ENCODE measurements at regions not wholly inside any gene's neighbourhood (a gene's known extent, or its start where the extent isn't known, plus 50 kb on each side); places are given as distances from the start of the nearest gene placed in this dataset.

GRCh38 chr5:8844847-8845246 lies 701.0 kb downstream of the SEMA5A start:
- no peaks in the 10 kb centered on the region for H3K27me3 ChIP-seq
- H3K4me1 ChIP-seq: no peaks in the 10 kb centered on the region
- no peak for TF ChIP-seq CTCF (IDR thresholded peaks at IDR 0.05; ENCODE audit: low read depth, low read length)
- H3K4me3 ChIP-seq (ENCODE audit: low read depth, low read length): no peak overlapping the region
- no peaks in the 10 kb centered on the region for H3K9me3 ChIP-seq
- DNase-seq: no peak
- H3K36me3 ChIP-seq: no peaks in the 10 kb centered on the region

- Histone ChIP-seq H3K9me3 (no peaks in the 10 kb centered on the region), H3K4me1 (no peaks in the 10 kb centered on the region), H3K36me3 (no peaks in the 10 kb centered on the region), H3K4me3 (ENCODE audit: low read depth, low read length) (no peak overlapping the region), H3K27me3 (no peaks in the 10 kb centered on the region)
- DNase-seq: no peak
- no peak for TF ChIP-seq CTCF (IDR thresholded peaks at IDR 0.05; ENCODE audit: low read depth, low read length)
Measured at GRCh38 chr5:8845296-8845695, 700.6 kb downstream of the SEMA5A start.

GRCh38 chr5:8848366-8848765 lies 697.5 kb downstream of the SEMA5A start:
- no peaks in the 10 kb centered on the region for H3K4me1 ChIP-seq
- DNase-seq: no peak
- H3K4me3 ChIP-seq (ENCODE audit: low read depth, low read length): no peak overlapping the region
- H3K27me3 ChIP-seq: no peaks in the 10 kb centered on the region
- TF ChIP-seq CTCF (IDR thresholded peaks at IDR 0.05; ENCODE audit: low read depth, low read length): no peak
- no peaks in the 10 kb centered on the region for H3K9me3 ChIP-seq
- H3K36me3 ChIP-seq: no peaks in the 10 kb centered on the region

- H3K36me3 ChIP-seq: no peaks in the 10 kb centered on the region
- no peaks in the 10 kb centered on the region for H3K9me3 ChIP-seq
- DNase-seq: no peak
- H3K4me1 ChIP-seq: no peaks in the 10 kb centered on the region
- TF ChIP-seq CTCF (IDR thresholded peaks at IDR 0.05; ENCODE audit: low read depth, low read length): no peak
- H3K4me3 ChIP-seq (ENCODE audit: low read depth, low read length): no peak overlapping the region
- no peaks in the 10 kb centered on the region for H3K27me3 ChIP-seq
Measured at GRCh38 chr5:8848997-8849594, 696.8 kb downstream of the SEMA5A start.

- Histone ChIP-seq H3K36me3 (no peaks in the 10 kb centered on the region), H3K27me3 (no peaks in the 10 kb centered on the region), H3K4me3 (ENCODE audit: low read depth, low read length) (no peak overlapping the region), H3K9me3 (no peaks in the 10 kb centered on the region), H3K4me1 (no peaks in the 10 kb centered on the region)
- no peak for DNase-seq
- TF ChIP-seq CTCF (IDR thresholded peaks at IDR 0.05; ENCODE audit: low read depth, low read length): no peak
Measured at GRCh38 chr5:8851101-8851500, 694.8 kb downstream of the SEMA5A start.

- no peak for TF ChIP-seq CTCF (IDR thresholded peaks at IDR 0.05; ENCODE audit: low read depth, low read length)
- DNase-seq: no peak
Measured at GRCh38 chr5:8857051-8857450, 688.8 kb downstream of the SEMA5A start.

More at GRCh38 chr5:8857051-8857450, 688.8 kb downstream of the SEMA5A start:
- Histone ChIP-seq H3K9me3 (0 out of 2 replicates have a peak, but pooled peaks cover 3% of the 10 kb centered on the region), H3K4me3 (ENCODE audit: low read depth, low read length) (no peak overlapping the region), H3K27me3 (no peaks in the 10 kb centered on the region), H3K4me1 (no peaks in the 10 kb centered on the region), H3K36me3 (no peaks in the 10 kb centered on the region)
